Left renal cortex interstitium (tissue), 4 donors: ENCODE measurements at regions not wholly inside any gene's neighbourhood (a gene's known extent, or its start where the extent isn't known, plus 50 kb on each side); places are given as distances from the start of the nearest gene placed in this dataset.

Experiments used
- DNase-seq, 4 donors: peaks; one replicate each; pipeline ENCODE4 v3.0.0-alpha.2; 2013; ENCODE audit warnings: low read depth in 4 of 4, low spot score in 2 of 4, missing footprints in 1 of 4

DNA sequence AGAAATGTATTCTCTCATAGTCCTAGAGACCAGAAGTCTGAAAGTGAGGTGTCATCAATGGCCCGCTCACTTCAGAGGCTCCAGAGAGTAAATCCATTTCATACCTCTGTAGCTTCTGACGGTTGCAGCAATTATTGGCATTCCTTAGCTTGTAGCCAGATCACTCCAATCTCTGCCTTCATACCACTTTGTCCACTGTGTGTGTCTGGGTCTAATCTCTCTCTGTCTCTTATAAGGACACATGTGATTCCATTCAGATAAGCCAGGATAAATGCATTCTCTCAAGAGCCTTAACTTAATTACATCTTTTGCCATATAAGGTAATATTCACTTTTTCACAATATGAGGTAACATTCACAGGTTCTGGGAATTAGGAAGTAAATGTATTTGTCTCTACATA, 365.7 kb downstream of the GXYLT1 start:
- DNase-seq = no peak

GRCh38 chr12:41777064-41777790, 367.4 kb downstream of the GXYLT1 start:
- no peak for DNase-seq

DNA sequence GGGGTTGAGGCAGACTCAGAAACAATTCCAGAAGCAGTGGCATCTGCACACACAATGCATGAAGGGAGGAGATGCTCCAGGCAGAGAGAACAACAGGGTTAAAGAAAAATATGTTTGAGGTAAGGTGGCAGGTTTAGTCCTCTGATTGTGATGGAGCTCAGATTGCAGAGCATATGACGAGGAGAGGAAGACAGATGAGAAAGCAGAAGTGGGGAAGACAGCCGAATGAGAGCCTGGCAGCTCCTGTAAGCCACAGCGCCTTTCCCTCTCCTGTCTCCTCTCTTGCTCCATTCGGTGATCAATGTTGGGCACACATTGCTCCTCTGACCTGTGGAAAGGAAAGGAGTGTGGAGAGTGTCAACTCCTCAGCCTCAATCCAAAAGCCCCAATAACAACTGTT, 372.2 kb downstream of the GXYLT1 start:
- no peak for DNase-seq

DNA sequence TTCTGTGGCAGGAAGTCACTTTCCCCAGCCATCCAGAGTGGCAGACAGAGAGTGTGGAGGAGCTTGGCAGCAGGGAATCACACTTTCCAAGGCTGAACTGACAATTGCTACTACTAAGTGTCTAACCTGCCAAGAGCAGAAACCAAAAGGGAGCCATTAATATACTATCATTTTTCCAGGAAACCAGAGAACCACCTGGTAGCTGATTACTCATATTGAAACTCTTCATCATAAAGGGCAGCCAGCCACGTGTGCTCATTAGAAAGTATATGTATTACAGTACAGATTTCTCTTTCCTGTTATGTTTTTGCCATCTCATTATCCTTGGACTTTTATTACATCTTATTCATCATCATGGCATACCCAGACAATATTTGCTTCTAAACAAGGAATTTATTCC, 374.9 kb downstream of the GXYLT1 start:
- no peak for DNase-seq

DNA sequence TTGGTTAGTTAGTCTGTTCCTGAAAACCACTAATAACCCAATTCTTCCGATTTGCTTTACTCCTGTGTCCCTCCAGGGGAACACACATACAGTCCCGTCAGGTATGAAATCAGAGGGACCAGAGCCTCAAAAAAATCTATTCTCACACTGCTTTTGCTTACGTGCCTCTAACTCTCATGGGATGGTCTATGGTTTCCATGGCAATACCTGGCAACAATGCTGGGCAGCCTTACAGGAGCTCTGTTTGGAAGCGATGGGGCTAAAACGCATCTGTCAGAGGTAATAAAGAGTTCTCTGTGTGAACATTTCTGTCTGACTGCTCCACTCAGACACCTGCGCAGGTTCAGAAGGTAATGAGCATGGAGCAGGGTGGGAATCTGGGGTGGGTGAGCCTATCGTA, 376.2 kb downstream of the GXYLT1 start:
- DNase-seq = no peak

DNA sequence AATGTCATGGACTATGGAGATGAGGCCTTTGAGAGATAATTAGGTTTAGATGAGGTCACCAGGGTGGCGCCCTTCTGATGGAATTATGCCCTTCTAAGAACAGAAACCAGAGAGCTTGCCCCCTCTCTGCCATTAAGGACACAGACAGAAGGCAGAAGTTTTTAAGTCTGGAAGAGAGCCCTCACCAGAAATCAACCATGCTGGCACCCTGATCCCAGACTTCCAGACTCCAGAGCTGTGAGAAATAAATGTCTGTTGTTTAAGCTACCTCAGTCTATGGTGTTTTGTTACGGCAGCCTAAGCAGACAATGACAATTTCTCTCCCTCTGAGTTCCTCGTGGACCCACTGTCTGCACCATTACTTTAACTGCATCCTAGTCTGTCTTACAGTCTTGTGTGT, 382.0 kb downstream of the GXYLT1 start:
- no peak for DNase-seq

GRCh38 chr12:41745593-41745992, 399.1 kb downstream of the GXYLT1 start:
- DNase-seq = no peak

DNA sequence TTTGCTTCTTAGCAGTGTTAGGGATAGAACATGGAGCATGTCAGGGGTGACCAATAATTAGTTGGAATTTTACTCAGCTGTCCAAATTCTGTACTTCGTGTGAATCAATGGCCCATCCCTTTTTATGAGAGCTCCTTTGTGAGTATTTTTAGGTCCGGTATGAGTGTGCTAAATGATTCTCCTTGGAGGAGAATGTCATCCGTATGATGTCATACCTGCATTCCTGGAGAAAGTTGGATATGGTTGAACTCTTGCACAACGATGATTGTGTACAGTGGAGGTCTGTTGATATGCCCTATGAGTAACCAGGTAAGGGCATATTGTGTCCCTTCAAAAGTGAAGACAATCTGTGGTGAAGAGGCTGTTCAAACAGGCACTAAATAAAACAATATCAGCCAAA, 400.8 kb downstream of the GXYLT1 start:
- DNase-seq = no peak

DNA sequence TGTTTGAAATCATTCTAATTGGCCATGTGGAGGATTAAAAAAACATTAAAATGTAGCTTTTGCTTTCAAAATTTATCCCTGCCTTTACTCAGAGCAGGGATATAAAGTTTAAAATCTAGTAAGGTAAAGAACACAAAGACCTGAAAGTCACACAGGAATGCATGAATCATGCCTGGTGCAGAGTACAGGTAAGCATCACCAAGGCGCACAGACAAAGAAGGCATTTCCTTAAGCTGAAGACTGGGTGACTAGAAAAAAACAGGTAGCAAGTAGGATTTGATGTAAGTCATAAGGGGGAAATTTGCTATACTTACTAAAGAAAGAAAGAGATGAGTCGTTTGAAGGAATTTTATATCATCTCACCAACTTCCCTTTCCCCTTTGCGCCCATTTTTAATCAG, 405.6 kb downstream of the GXYLT1 start:
- no peak for DNase-seq

GRCh38 chr12:41737423-41737822, 407.3 kb downstream of the GXYLT1 start:
- no peak for DNase-seq

- DNase-seq = no peak
These were observed 408.2 kb downstream of the GXYLT1 start for GRCh38 chr12:41736436-41736835.

GRCh38 chr12:41731691-41732090, 413.0 kb downstream of the GXYLT1 start:
- no peak for DNase-seq

DNA sequence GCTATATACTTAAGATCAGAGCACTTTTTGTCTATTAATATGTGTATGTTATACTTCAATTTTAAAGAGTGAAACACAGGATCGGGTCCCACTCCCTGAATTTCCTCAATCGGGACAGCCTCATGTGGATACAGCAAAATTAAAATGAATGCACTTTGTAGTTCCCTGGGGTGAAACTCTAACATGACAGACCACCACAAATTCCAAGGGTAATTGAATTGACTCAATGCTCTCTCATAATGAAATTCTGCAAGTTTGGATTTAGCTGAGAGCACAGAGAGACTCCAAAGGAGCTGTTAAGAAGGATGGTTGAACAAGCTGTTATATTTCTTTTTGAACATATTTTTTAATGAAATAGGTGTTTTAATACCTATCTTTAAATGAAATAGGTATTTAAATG, 413.6 kb downstream of the GXYLT1 start:
- no peak for DNase-seq

- DNase-seq = no peak
These were observed 420.5 kb downstream of the GXYLT1 start for GRCh38 chr12:41724216-41724615.

DNA sequence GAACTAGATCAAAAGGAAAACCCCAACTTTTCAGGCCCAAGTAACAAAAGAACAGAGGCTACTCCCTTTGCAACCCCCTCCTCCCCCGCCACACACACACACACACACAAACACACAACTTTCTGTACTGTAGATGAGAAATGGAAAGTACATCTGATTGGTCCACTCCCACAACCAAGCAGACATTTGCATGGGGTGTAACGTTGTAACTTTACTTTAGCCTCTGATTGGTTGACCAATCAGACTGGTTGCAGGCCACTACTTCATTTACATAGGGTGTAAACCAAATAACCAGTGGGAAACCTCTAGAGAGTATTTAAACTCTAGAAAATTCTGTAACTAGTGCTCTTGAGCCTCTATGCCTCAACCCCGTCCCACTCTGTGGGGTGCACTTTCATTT, 425.5 kb downstream of the GXYLT1 start:
- DNase-seq = no peak

- DNase-seq = no peak
These were observed 429.4 kb downstream of the GXYLT1 start for GRCh38 chr12:41715256-41715655.

- no peak for DNase-seq
These were observed 435.0 kb downstream of the GXYLT1 start for GRCh38 chr12:41709463-41710285.

DNA sequence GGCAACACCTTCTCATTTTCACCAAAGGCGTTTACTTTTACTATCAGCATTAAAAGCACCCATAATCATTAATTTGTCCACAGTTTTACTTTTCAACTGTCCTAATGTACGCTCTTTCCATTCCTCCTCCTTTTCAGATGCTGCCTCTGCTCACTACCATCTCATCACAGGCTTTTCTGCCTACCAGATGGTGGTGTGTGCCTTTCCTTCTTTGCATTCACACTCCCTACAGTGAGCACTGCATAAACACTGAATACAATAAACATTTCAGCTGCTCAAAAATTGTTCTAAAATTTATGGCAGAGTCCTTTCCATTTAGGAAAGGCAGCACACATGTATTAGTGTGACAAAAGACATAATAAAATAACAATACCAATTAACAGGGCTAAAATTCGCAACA, 435.7 kb downstream of the GXYLT1 start:
- no peak for DNase-seq

DNA sequence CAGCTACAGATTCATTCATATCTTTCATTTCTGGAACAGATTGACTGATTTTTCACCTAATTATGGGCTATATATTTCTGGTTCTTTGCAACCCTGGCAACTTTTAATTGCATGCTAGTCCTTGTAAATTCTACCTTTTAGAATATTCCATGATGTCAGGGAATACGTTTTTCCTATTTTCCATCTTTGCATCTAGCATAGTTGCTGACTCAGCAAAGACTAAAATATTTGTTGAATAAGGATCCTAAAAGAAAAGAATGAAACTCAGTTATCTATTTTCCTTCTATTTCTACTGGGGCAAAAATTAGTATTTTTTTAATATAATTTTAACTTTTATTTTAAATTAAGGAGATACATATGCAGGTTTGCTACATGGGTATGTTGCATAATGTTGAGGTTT, 438.3 kb downstream of the GXYLT1 start:
- no peak for DNase-seq

DNA sequence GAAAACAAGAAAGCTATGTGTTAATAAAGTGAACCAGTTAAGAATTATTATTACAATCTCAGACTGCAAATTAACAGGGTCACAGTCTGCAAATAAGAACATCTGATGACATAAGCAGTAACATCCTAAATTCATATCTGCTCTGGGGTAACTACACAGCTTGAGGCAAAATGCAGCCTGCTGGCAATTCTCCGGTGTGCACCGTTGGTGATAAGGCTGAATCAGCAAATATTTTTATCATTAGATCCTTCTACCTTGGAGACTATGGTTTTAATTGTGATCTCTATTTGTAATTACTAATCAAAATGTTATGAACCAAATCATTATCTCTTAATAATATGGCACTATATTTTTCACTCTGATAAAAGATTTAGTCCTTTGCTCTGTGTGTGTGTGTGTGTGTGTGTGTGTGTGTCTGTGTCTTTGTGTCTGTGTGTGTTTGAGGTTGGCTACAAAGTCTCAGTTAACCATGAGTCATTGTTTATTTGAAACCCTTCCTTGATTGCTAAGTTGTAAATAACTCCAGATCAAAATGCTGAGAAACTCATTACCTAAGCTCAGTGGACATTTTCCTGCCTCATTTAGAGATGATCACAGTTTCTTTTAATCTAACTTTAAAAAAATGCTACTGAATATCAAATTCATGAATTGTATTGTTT, 442.6 kb downstream of the GXYLT1 start:
- no peak for DNase-seq

DNA sequence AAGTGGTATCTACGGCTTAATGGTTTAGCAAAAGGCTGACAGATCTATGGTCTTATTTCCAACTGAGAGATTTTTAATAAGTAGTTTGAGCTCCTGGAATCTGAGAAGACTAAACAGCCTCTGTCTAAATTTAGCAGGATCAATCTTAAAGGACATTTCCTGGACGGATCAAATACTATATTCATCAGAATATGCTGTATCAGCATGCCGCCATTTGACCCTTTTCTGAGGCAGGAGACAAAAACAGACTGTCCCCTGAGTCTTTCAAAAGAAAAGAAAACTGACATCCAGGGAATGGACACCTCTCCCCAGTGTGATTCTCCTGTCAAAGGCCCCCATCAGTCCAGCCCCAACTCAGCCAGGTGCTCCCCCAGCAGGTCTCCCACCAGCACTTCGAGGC, 443.7 kb downstream of the GXYLT1 start:
- DNase-seq = no peak

GRCh38 chr12:41699658-41700057, 445.0 kb downstream of the GXYLT1 start:
- no peak for DNase-seq
